Vagina (tissue), 2 donors: ENCODE measurements at regions not wholly inside any gene's neighbourhood (a gene's known extent, or its start where the extent isn't known, plus 50 kb on each side); places are given as distances from the start of the nearest gene placed in this dataset.

Source experiments
- DNase-seq, 2 donors: peaks; one replicate each; pipeline ENCODE4 v3.0.0-alpha.2; 2017; ENCODE audit errors: extremely low spot score in 2 of 2
- H3K27ac ChIP-seq: fragments of 200-600 bp; sonication (generic); one replicate; pipeline ENCODE4 v1.5.1; 2019
- H3K27me3 ChIP-seq: fragments of 200-600 bp; sonication (generic); one replicate; pipeline ENCODE4 v1.5.1; 2019
- H3K36me3 ChIP-seq, 2 donors: fragments of 200-600 bp; sonication (generic); one replicate each; pipeline ENCODE4 v1.5.1; 2017 to 2019
- H3K4me1 ChIP-seq: fragments of 200-600 bp; sonication (generic); one replicate; pipeline ENCODE4 v1.5.1; 2019
- H3K4me3 ChIP-seq, 2 donors: fragments of 200-600 bp; sonication (generic); 1 replicate in 1 of 2; 2 replicates in 1 of 2; pipeline ENCODE4 v1.5.1; 2016 to 2019
- H3K9me3 ChIP-seq: fragments of 200-600 bp; sonication (generic); one replicate; pipeline ENCODE4 v1.5.1; 2019
- POLR2A ChIP-seq, 2 donors: fragments of 450-650 bp; IDR thresholded peaks; one replicate each; pipeline ENCODE4 v1.6.1; 2017; ENCODE audit warnings: antibody characterized with exemption in 2 of 2, mild to moderate bottlenecking in 2 of 2, moderate library complexity in 2 of 2
- POLR2AphosphoS5 ChIP-seq, 2 donors: sonication (generic); formaldehyde crosslinking; IDR thresholded peaks; one replicate each; pipeline ENCODE4 v1.9.0; 2017; ENCODE audit warnings: antibody characterized with exemption in 2 of 2, mild to moderate bottlenecking in 2 of 2, low read depth in 1 of 2; ENCODE audit not compliant: insufficient read depth in 1 of 2
- intact Hi-C: fragments of 100-400 bp; cut with DNase I; formaldehyde crosslinking; loops from one replicate; pipeline ENCODE4 v1.15.1; 2023
- TF ChIP-seq, protein P1 (sequence below), 3 experiments: fragments of 450-650 bp in 2 of 3; fragments of 200-600 bp in 1 of 3; sonication (generic) in 1 of 3; IDR thresholded peaks; one replicate each; pipeline ENCODE4 v1.5.1; 2017 to 2019; ENCODE audit warnings: antibody characterized with exemption in 3 of 3, mild to moderate bottlenecking in 2 of 3, moderate library complexity in 2 of 3

DNA sequence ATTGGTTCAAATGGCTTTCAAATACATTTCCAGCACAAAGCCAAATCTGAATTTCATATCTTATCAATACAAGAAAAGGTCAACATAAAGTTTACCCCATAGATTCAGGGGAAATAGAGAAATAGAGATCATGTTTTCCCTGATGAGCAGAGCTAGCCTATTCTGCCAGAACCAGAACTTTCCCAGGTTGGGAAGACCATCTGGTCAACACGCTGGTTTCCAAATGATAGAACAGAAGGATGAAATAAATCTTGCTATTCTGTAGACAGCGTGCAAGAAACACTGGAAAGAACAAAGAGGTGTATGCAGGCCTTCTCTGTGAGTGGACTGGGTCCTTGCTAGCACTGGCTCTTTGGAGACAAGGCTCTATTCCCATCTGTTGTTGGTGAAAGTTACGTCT lies 350.6 kb downstream of the NDFIP2 start:
- TF ChIP-seq POLR2AphosphoS5 (IDR thresholded peaks at IDR 0.05; ENCODE audit: insufficient read depth in 1 of 2, low read depth in 1 of 2) (no peak), POLR2A (IDR thresholded peaks at IDR 0.05) (no peak)
- TF ChIP-seq, protein P1, sequence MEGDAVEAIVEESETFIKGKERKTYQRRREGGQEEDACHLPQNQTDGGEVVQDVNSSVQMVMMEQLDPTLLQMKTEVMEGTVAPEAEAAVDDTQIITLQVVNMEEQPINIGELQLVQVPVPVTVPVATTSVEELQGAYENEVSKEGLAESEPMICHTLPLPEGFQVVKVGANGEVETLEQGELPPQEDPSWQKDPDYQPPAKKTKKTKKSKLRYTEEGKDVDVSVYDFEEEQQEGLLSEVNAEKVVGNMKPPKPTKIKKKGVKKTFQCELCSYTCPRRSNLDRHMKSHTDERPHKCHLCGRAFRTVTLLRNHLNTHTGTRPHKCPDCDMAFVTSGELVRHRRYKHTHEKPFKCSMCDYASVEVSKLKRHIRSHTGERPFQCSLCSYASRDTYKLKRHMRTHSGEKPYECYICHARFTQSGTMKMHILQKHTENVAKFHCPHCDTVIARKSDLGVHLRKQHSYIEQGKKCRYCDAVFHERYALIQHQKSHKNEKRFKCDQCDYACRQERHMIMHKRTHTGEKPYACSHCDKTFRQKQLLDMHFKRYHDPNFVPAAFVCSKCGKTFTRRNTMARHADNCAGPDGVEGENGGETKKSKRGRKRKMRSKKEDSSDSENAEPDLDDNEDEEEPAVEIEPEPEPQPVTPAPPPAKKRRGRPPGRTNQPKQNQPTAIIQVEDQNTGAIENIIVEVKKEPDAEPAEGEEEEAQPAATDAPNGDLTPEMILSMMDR (IDR thresholded peaks at IDR 0.05), result no peak
- intact Hi-C loops, result no loop called here
- DNase-seq, result no peak
- Histone ChIP-seq H3K27me3 (no peaks in the 10 kb centered on the region), H3K36me3 (no peaks in the 10 kb centered on the region), H3K4me3 (no peak overlapping the region), H3K27ac (no peak overlapping the region), H3K9me3 (no peaks in the 10 kb centered on the region), H3K4me1 (no peaks in the 10 kb centered on the region)

DNA sequence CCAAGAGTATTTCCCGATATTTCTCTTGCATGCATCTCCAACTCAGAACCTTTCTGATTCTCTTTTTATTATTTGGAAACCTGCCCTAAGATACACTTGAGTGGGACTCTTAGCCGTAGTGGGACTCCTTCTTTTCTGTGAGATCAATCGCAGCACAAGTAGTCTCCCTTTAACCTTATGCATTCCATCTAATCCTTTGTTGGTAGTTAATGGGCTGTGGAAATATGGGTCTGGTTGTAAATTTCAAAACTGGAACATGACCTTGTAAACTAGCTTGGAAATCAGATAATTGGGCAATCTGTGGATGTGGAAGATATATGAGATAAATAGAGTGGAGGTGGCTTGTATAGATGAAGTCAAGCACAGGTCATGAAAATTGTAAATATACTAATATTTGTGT lies 350.0 kb downstream of the NDFIP2 start:
- intact Hi-C loops, result no loop called here

GRCh38 chr13:79830426-79830825 lies 349.5 kb downstream of the NDFIP2 start:
- Histone ChIP-seq H3K27me3 (no peaks in the 10 kb centered on the region), H3K27ac (no peak overlapping the region), H3K36me3 (no peaks in the 10 kb centered on the region), H3K9me3 (no peaks in the 10 kb centered on the region), H3K4me3 (no peak overlapping the region), H3K4me1 (no peaks in the 10 kb centered on the region)
- intact Hi-C loops, result no loop called here
- TF ChIP-seq POLR2AphosphoS5 (IDR thresholded peaks at IDR 0.05; ENCODE audit: insufficient read depth in 1 of 2, low read depth in 1 of 2) (no peak), POLR2A (IDR thresholded peaks at IDR 0.05) (no peak)
- TF ChIP-seq, protein P1 (IDR thresholded peaks at IDR 0.05), result no peak
- DNase-seq, result no peak

More for the DNA sequence above, 350.0 kb downstream of the NDFIP2 start:
- Histone ChIP-seq H3K27ac (no peak overlapping the region), H3K36me3 (no peaks in the 10 kb centered on the region), H3K27me3 (no peaks in the 10 kb centered on the region), H3K9me3 (no peaks in the 10 kb centered on the region), H3K4me3 (no peak overlapping the region), H3K4me1 (no peaks in the 10 kb centered on the region)
- no peak for DNase-seq
- TF ChIP-seq POLR2AphosphoS5 (IDR thresholded peaks at IDR 0.05; ENCODE audit: insufficient read depth in 1 of 2, low read depth in 1 of 2) (no peak), POLR2A (IDR thresholded peaks at IDR 0.05) (no peak)
- TF ChIP-seq, protein P1 (IDR thresholded peaks at IDR 0.05), result no peak

DNA sequence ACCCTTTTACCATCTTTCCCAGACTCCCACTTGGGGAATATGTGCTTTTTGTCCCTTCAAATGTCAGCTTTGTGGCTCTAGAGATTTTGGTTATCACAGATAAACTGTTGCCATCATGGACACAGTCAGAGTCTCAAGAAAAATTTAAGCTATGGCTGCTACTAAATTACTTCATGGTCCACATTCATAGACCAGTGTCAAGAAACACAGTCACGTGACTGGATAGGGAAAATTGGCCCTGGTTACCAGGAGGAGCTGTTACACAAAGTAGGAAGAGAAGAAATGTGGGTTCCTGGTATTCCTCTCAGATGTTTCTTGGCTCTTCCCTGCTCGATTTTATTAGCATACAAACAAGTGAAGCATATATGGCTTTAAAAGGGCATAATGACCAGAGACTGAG lies 348.9 kb downstream of the NDFIP2 start:
- Histone ChIP-seq H3K36me3 (no peaks in the 10 kb centered on the region), H3K27me3 (no peaks in the 10 kb centered on the region), H3K4me1 (no peaks in the 10 kb centered on the region), H3K4me3 (no peak overlapping the region), H3K9me3 (no peaks in the 10 kb centered on the region), H3K27ac (no peak overlapping the region)
- TF ChIP-seq POLR2AphosphoS5 (IDR thresholded peaks at IDR 0.05; ENCODE audit: insufficient read depth in 1 of 2, low read depth in 1 of 2) (no peak), POLR2A (IDR thresholded peaks at IDR 0.05) (no peak)
- TF ChIP-seq, protein P1 (IDR thresholded peaks at IDR 0.05), result no peak
- no peak for DNase-seq
- intact Hi-C loops, result no loop called here

GRCh38 chr13:79825959-79826358 lies 345.0 kb downstream of the NDFIP2 start:
- DNase-seq, result no peak
- Histone ChIP-seq H3K36me3 (no peaks in the 10 kb centered on the region), H3K4me3 (no peak overlapping the region), H3K9me3 (no peaks in the 10 kb centered on the region), H3K27ac (no peak overlapping the region), H3K4me1 (no peaks in the 10 kb centered on the region), H3K27me3 (no peaks in the 10 kb centered on the region)
- intact Hi-C loops, result no loop called here
- TF ChIP-seq POLR2AphosphoS5 (IDR thresholded peaks at IDR 0.05; ENCODE audit: insufficient read depth in 1 of 2, low read depth in 1 of 2), result no peak
- TF ChIP-seq POLR2A (IDR thresholded peaks at IDR 0.05), result no peak
- TF ChIP-seq, protein P1 (IDR thresholded peaks at IDR 0.05), result no peak
